K562 (cell line): ENCODE measurements at regions not wholly inside any gene's neighbourhood (a gene's known extent, or its start where the extent isn't known, plus 50 kb on each side); places are given as distances from the start of the nearest gene placed in this dataset.

Source experiments
- ATAC-seq: fragments of 200-7000 bp; cut with Tn5 transposase; 3 replicates; pipeline ENCODE4 v1.9.1; 2020; ENCODE audit warnings: moderate library complexity
- BruUV-seq: library from RNA; stranded (reverse); fragments of 400-500 nt; replicated peaks from 2 replicates; lab custom pipeline; 2021; lab: Mats Ljungman, UMichigan
- CTCF ChIA-PET: fragments of 300-600 bp; formaldehyde crosslinking; extraction: SDS; loops from one replicate; lab custom pipeline; 2021; ENCODE audit warnings: low intra/inter-chr PET ratio; lab: Yijun Ruan, JAX
- POLR2A ChIA-PET: fragments of 300-600, 350-650 bp; sonication (Branson Sonifier 250); formaldehyde crosslinking; extraction: SDS; loops from one replicate; lab custom pipeline; 2021; ENCODE audit warnings: antibody characterized with exemption, inconsistent platforms; lab: Yijun Ruan, JAX
- DNase-seq, 4 experiments: peaks; one replicate each; pipeline versions ENCODE4 v3.0.0 to v3.0.0-alpha.2; 2011 to 2018; ENCODE audit warnings: low spot score in 3 of 4, mixed read lengths in 3 of 4; ENCODE audit errors: extremely low read depth in 1 of 4
- FAIRE-seq: peaks from 2 replicates; lab custom pipeline; 2011; peaks lifted over from hg19 to GRCh38; lab: Jason Lieb, UNC
- H2AFZ ChIP-seq: 2 replicates; pipeline ENCODE4 v1.6.0; 2011; ENCODE audit warnings: low read depth, low read length, control low read depth, inconsistent platforms
- H3K27ac ChIP-seq: fragments of 200-600 bp; 3 replicates; pipeline ENCODE4 v1.8.0; 2011; ENCODE audit warnings: low read depth, mild to moderate bottlenecking, control low read depth, inconsistent platforms, low read length, moderate library complexity, mixed read lengths; ENCODE audit errors: extremely low read depth
- H3K27me3 ChIP-seq, 2 experiments: fragments of 300-600 bp in 1 of 2; 2 replicates in 1 of 2; 3 replicates in 1 of 2; pipeline versions ENCODE4 v1.6.0 to v1.8.0; 2011; ENCODE audit warnings: inconsistent platforms in 2 of 2, low read length in 2 of 2, mild to moderate bottlenecking in 1 of 2, mixed read lengths in 1 of 2, moderate library complexity in 1 of 2; ENCODE audit not compliant: control insufficient read depth in 2 of 2, insufficient read depth in 2 of 2
- H3K36me3 ChIP-seq: fragments of 300-600 bp; 3 replicates; pipeline ENCODE4 v1.8.0; 2011; ENCODE audit warnings: mild to moderate bottlenecking, low read length, inconsistent platforms; ENCODE audit not compliant: control insufficient read depth, insufficient read depth
- H3K4me1 ChIP-seq, 2 experiments: fragments of 200-600 bp in 1 of 2; replicated peaks in 1 of 2; 2 replicates in 1 of 2; 3 replicates in 1 of 2; pipeline versions ENCODE4 v1.5.1 to v1.8.0; 2011; ENCODE audit warnings: inconsistent platforms in 2 of 2, low read length in 2 of 2, mild to moderate bottlenecking in 1 of 2, mixed read lengths in 1 of 2, moderate library complexity in 1 of 2; ENCODE audit not compliant: control insufficient read depth in 2 of 2, insufficient read depth in 2 of 2
- H3K4me2 ChIP-seq: 2 replicates; pipeline ENCODE4 v1.6.1; 2011; ENCODE audit warnings: low read length, control low read depth, inconsistent platforms, mixed read lengths; ENCODE audit not compliant: insufficient read depth
- H3K4me3 ChIP-seq: fragments of 200-600 bp; sonication (generic), shearing (Covaris generic); 2 replicates; pipeline ENCODE4 v1.5.1; 2016; ENCODE audit warnings: control low read depth, inconsistent platforms
- H3K79me2 ChIP-seq: fragments of 200-600 bp; 3 replicates; pipeline ENCODE4 v1.8.0; 2011; ENCODE audit warnings: low read length, inconsistent platforms; ENCODE audit not compliant: control insufficient read depth, insufficient read depth
- H3K9ac ChIP-seq, 2 experiments: 2 replicates each; pipeline versions ENCODE4 v1.6.0 to v1.6.1; 2011; ENCODE audit warnings: low read depth in 2 of 2, low read length in 2 of 2, control low read depth in 1 of 2, inconsistent platforms in 1 of 2, mild to moderate bottlenecking in 1 of 2, mixed read lengths in 1 of 2; ENCODE audit not compliant: insufficient read depth in 1 of 2
- H3K9me1 ChIP-seq: one replicate; pipeline ENCODE4 v1.6.0; 2011; ENCODE audit warnings: inconsistent platforms, mild to moderate bottlenecking, low read length, moderate library complexity; ENCODE audit not compliant: control insufficient read depth, insufficient read depth
- H3K9me3 ChIP-seq: replicated peaks from 2 replicates; pipeline ENCODE4 v1.5.1; 2011; ENCODE audit warnings: low read depth, low read length, inconsistent platforms; ENCODE audit not compliant: control insufficient read depth, insufficient read depth
- H4K20me1 ChIP-seq: replicated peaks from 2 replicates; pipeline ENCODE4 v1.6.1; 2011; ENCODE audit warnings: low read length, inconsistent platforms, mixed read lengths; ENCODE audit not compliant: control insufficient read depth, insufficient read depth
- ADNP ChIP-seq: fragments of 200-800 bp; sonication (Bioruptor generic); IDR thresholded peaks from 2 replicates; pipeline ENCODE4 v1.6.1; 2016; ENCODE audit warnings: missing genetic modification characterization, missing compliant biosample characterization
- BHLHE40 ChIP-seq: IDR thresholded peaks from 2 replicates; pipeline ENCODE4 v1.6.1; 2011; ENCODE audit warnings: low read length, improper control_type of control experiment
- FOXM1 ChIP-seq, 2 experiments: fragments of 450-650 bp in 1 of 2; sonication (generic) in 1 of 2; formaldehyde crosslinking in 1 of 2; IDR thresholded peaks; 2 replicates each; pipeline versions ENCODE4 v1.6.1 to v1.9.0; 2017 to 2022; ENCODE audit warnings: low read depth in 2 of 2, mild to moderate bottlenecking in 2 of 2, missing genetic modification reagents in 1 of 2, moderate library complexity in 1 of 2
- GATAD2A ChIP-seq: fragments of 450-650 bp; IDR thresholded peaks from 2 replicates; pipeline ENCODE4 v1.6.1; 2017
- KDM5B ChIP-seq: fragments of 200-600 bp; sonication (generic); IDR thresholded peaks from 2 replicates; pipeline ENCODE4 v1.6.1; 2012; ENCODE audit warnings: low read depth, mild to moderate bottlenecking, moderate library complexity, low read length, control low read depth, inconsistent platforms; ENCODE audit not compliant: insufficient replicate concordance
- MYNN ChIP-seq, 2 experiments: sonication (generic); formaldehyde crosslinking in 1 of 2; IDR thresholded peaks; 2 replicates each; pipeline versions ENCODE4 v1.5.0 to v1.6.1; 2016 to 2020; ENCODE audit warnings: antibody characterized with exemption in 1 of 2, missing genetic modification reagents in 1 of 2
- NR2F6 ChIP-seq: fragments of 450-650 bp; formaldehyde crosslinking; IDR thresholded peaks from 2 replicates; pipeline ENCODE4 v1.4.0; 2020; ENCODE audit warnings: mild to moderate bottlenecking
- POLR2AphosphoS2 ChIP-seq: IDR thresholded peaks from 2 replicates; pipeline ENCODE4 v1.6.1; 2012; ENCODE audit warnings: low read length, improper control_type of control experiment
- RAD21 ChIP-seq, 2 experiments: fragments of 250-450 bp in 1 of 2; fragments of 450-650 bp in 1 of 2; sonication (Bioruptor Pico) in 1 of 2; formaldehyde crosslinking in 1 of 2; IDR thresholded peaks in 1 of 2; conservative IDR thresholded peaks in 1 of 2; 2 replicates each; pipeline versions ENCODE4 v1.4.0 to v1.8.0; 2020 to 2022; ENCODE audit warnings: mild to moderate bottlenecking in 2 of 2, moderate library complexity in 1 of 2
- TEAD2 ChIP-seq: fragments of 450-650 bp; IDR thresholded peaks from 2 replicates; pipeline ENCODE4 v1.6.1; 2016; ENCODE audit warnings: missing genetic modification characterization, control low read depth, missing compliant biosample characterization
- ZNF699 ChIP-seq: fragments of 250-450 bp; sonication (Bioruptor Pico); IDR thresholded peaks from 2 replicates; pipeline ENCODE4 v1.8.0; 2021; ENCODE audit warnings: mild to moderate bottlenecking, moderate library complexity; ENCODE audit not compliant: insufficient replicate concordance
- WGBS: fragments of 100-300 bp; shearing (Covaris generic); methylation state at CpG from one replicate; pipeline ENCODE4 v1.1.6; 2016; ENCODE audit warnings: low coverage, mixed read lengths; ENCODE audit not compliant: insufficient coverage; ENCODE audit errors: missing lambda C conversion rate; 5-methylcytosine and 5-hydroxymethylcytosine counted together
- in situ Hi-C: fragments of 300-500 bp; cut with MboI; formaldehyde crosslinking; loops from 4 replicates; pipeline ENCODE4 v1.15.0; 2018; ENCODE audit warnings: inconsistent platforms, mixed read lengths
- intact Hi-C: fragments of 100-400 bp; cut with micrococcal nuclease; formaldehyde crosslinking; loops from 2 replicates; pipeline ENCODE4 v1.14.2; 2022
- TF ChIP-seq, protein P1 (sequence below), 2 experiments: fragments of 450-650 bp; conservative IDR thresholded peaks; 2 replicates each; pipeline ENCODE4 v1.6.1; 2017; ENCODE audit warnings: mild to moderate bottlenecking in 2 of 2, moderate library complexity in 2 of 2
- TF ChIP-seq, protein P2 (sequence below): fragments of 450-650 bp; IDR thresholded peaks from 2 replicates; pipeline ENCODE4 v1.6.1; 2017; ENCODE audit warnings: antibody characterized with exemption
- TF ChIP-seq, protein P3 (sequence below): fragments of 250-450 bp; sonication (Bioruptor Pico); IDR thresholded peaks from 2 replicates; pipeline ENCODE4 v1.4.0; 2020; ENCODE audit warnings: mild to moderate bottlenecking, moderate library complexity
- TF ChIP-seq, protein P4 (sequence below): sonication (generic); formaldehyde crosslinking; IDR thresholded peaks from 2 replicates; pipeline ENCODE4 v1.8.0; 2022; ENCODE audit warnings: missing genetic modification reagents, mild to moderate bottlenecking, borderline replicate concordance

DNA sequence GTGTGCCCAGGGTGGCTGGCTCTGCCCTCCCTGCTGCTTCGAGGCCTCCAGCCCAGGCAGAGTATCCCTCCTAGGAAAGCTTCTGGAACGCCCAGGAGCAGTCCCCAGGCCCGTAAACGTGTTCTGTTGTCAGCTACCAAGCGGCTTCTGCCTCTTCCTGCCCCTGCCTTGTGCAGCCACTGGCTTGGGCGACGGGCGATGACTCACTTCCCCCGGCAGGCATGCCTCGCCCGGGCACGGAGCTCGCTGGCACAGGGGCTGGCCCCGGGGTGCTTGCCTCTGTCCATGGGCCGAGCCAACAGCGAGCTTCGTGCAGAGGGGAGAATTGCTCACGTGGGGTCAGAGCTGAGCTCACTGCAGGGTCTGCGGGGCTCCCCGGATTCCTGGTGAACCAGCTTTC lies 86.7 kb upstream of the THBS2 start:
- WGBS, result under 1% methylated on average over 20 of the region's 20 CpGs
- no peak overlapping the region for H3K4me3 ChIP-seq
- in situ Hi-C loops (no loop called here), intact Hi-C loops (no loop called here)
- no peak for ATAC-seq
- H3K27ac ChIP-seq, result no peak overlapping the region
- no peaks in the 10 kb centered on the region for H4K20me1 ChIP-seq
- ChIA-PET POLR2A (interaction anchor here (0.6 kb wide), 1 partner anchor 207 kb away, joined by 5 read pairs; no protein-coding TSS in a partner anchor), CTCF (no interaction called here)
- peaks cover 0 to 4% of the 10 kb centered on the region in 2 experiments; a peak in 3 of 5 replicates for H3K4me1 ChIP-seq
- no peaks in the 10 kb centered on the region for H3K36me3 ChIP-seq
- no peak for DNase-seq
- no peaks in the 10 kb centered on the region for H3K79me2 ChIP-seq
- no peaks in the 10 kb centered on the region for H3K9me1 ChIP-seq
- H2AFZ ChIP-seq, result no peak overlapping the region
- no peak overlapping the region for H3K4me2 ChIP-seq
- no peak for FAIRE-seq
- BruUV-seq, result no TSS peak
- H3K9ac ChIP-seq, result no peak overlapping the region
- no peaks in the 10 kb centered on the region for H3K9me3 ChIP-seq
- H3K27me3 ChIP-seq, result peaks cover 34 to 43% of the 10 kb centered on the region in 2 experiments
- TF ChIP-seq MYNN (IDR thresholded peaks at IDR 0.05) (no peak), MYNN (CRISPR knock-in tag; IDR thresholded peaks at IDR 0.05) (no peak), BHLHE40 (no peak), ADNP (tag) (no peak), POLR2AphosphoS2 (no peak), FOXM1 (IDR thresholded peaks at IDR 0.05; ENCODE audit: low read depth) (no peak), FOXM1 (CRISPR knock-in tag; IDR thresholded peaks at IDR 0.05; ENCODE audit: low read depth) (no peak), RAD21 (CRISPR knock-in tag; conservative IDR thresholded peaks at IDR 0.05 in 1 of 2, IDR thresholded peaks at IDR 0.05 in 1 of 2) (no peak), ZNF699 (no peak), TEAD2 (no peak), KDM5B (no peak), GATAD2A (no peak), NR2F6 (CRISPR knock-in tag) (no peak)
- TF ChIP-seq, protein P1, sequence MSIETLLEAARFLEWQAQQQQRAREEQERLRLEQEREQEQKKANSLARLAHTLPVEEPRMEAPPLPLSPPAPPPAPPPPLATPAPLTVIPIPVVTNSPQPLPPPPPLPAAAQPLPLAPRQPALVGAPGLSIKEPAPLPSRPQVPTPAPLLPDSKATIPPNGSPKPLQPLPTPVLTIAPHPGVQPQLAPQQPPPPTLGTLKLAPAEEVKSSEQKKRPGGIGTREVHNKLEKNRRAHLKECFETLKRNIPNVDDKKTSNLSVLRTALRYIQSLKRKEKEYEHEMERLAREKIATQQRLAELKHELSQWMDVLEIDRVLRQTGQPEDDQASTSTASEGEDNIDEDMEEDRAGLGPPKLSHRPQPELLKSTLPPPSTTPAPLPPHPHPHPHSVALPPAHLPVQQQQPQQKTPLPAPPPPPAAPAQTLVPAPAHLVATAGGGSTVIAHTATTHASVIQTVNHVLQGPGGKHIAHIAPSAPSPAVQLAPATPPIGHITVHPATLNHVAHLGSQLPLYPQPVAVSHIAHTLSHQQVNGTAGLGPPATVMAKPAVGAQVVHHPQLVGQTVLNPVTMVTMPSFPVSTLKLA (conservative IDR thresholded peaks at IDR 0.05), result no peak
- TF ChIP-seq, protein P2, sequence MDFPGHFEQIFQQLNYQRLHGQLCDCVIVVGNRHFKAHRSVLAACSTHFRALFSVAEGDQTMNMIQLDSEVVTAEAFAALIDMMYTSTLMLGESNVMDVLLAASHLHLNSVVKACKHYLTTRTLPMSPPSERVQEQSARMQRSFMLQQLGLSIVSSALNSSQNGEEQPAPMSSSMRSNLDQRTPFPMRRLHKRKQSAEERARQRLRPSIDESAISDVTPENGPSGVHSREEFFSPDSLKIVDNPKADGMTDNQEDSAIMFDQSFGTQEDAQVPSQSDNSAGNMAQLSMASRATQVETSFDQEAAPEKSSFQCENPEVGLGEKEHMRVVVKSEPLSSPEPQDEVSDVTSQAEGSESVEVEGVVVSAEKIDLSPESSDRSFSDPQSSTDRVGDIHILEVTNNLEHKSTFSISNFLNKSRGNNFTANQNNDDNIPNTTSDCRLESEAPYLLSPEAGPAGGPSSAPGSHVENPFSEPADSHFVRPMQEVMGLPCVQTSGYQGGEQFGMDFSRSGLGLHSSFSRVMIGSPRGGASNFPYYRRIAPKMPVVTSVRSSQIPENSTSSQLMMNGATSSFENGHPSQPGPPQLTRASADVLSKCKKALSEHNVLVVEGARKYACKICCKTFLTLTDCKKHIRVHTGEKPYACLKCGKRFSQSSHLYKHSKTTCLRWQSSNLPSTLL, result no peak
- TF ChIP-seq, protein P3, sequence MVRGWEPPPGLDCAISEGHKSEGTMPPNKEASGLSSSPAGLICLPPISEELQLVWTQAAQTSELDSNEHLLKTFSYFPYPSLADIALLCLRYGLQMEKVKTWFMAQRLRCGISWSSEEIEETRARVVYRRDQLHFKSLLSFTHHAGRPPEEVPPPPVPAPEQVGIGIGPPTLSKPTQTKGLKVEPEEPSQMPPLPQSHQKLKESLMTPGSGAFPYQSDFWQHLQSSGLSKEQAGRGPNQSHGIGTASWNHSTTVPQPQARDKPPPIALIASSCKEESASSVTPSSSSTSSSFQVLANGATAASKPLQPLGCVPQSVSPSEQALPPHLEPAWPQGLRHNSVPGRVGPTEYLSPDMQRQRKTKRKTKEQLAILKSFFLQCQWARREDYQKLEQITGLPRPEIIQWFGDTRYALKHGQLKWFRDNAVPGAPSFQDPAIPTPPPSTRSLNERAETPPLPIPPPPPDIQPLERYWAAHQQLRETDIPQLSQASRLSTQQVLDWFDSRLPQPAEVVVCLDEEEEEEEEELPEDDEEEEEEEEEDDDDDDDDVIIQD (CRISPR knock-in tag), result no peak
- TF ChIP-seq, protein P4, sequence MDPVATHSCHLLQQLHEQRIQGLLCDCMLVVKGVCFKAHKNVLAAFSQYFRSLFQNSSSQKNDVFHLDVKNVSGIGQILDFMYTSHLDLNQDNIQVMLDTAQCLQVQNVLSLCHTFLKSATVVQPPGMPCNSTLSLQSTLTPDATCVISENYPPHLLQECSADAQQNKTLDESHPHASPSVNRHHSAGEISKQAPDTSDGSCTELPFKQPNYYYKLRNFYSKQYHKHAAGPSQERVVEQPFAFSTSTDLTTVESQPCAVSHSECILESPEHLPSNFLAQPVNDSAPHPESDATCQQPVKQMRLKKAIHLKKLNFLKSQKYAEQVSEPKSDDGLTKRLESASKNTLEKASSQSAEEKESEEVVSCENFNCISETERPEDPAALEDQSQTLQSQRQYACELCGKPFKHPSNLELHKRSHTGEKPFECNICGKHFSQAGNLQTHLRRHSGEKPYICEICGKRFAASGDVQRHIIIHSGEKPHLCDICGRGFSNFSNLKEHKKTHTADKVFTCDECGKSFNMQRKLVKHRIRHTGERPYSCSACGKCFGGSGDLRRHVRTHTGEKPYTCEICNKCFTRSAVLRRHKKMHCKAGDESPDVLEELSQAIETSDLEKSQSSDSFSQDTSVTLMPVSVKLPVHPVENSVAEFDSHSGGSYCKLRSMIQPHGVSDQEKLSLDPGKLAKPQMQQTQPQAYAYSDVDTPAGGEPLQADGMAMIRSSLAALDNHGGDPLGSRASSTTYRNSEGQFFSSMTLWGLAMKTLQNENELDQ (CRISPR knock-in tag), result no peak
